HFFc6 (cell line): ENCODE measurements at regions not wholly inside any gene's neighbourhood (a gene's known extent, or its start where the extent isn't known, plus 50 kb on each side); places are given as distances from the start of the nearest gene placed in this dataset.

Source experiments
- DNase-seq: peaks from one replicate; pipeline ENCODE4 v3.0.0-alpha.2; 2018
- H3K27ac Mint-ChIP-seq: 2 replicates; pipeline ENCODE4 v1.8.0; 2020; ENCODE audit warnings: mild to moderate bottlenecking, mixed read lengths
- H3K27me3 Mint-ChIP-seq: 2 replicates; pipeline ENCODE4 v1.8.0; 2021; ENCODE audit warnings: mild to moderate bottlenecking, moderate library complexity, mixed read lengths; ENCODE audit not compliant: insufficient read depth
- H3K36me3 Mint-ChIP-seq: 2 replicates; pipeline ENCODE4 v1.8.0; 2021; ENCODE audit warnings: low read depth, mixed read lengths
- H3K4me1 Mint-ChIP-seq: 2 replicates; pipeline ENCODE4 v1.8.0; 2020; ENCODE audit warnings: low read depth, mixed read lengths
- H3K4me3 Mint-ChIP-seq: 2 replicates; pipeline ENCODE4 v1.8.0; 2020; ENCODE audit warnings: mild to moderate bottlenecking, moderate library complexity, mixed read lengths
- H3K9me3 Mint-ChIP-seq: 2 replicates; pipeline ENCODE4 v1.8.0; 2020; ENCODE audit warnings: mild to moderate bottlenecking, mixed read lengths
- CTCF ChIP-seq: fragments of 200-600 bp; sonication (generic); IDR thresholded peaks from 2 replicates; pipeline ENCODE4 v1.5.0; 2021; ENCODE audit warnings: antibody characterized with exemption, mild to moderate bottlenecking

GRCh38 chr9:135371535-135371934, 108.0 kb upstream of the PPP1R26 start:
- Mint-ChIP-seq H3K27me3 (peaks cover 10% of the 10 kb centered on the region), H3K4me1 (no peaks in the 10 kb centered on the region), H3K36me3 (no peaks in the 10 kb centered on the region; the same call in 1 of the 2 replicates), H3K4me3 (no peak overlapping the region), H3K27ac (no peak overlapping the region), H3K9me3 (peaks cover 16% of the 10 kb centered on the region)
- no peak for TF ChIP-seq CTCF
- no peak for DNase-seq

- no peak overlapping the region for H3K27ac Mint-ChIP-seq
- peaks cover 15% of the 10 kb centered on the region for H3K9me3 Mint-ChIP-seq
- peaks cover 10% of the 10 kb centered on the region for H3K27me3 Mint-ChIP-seq
- no peaks in the 10 kb centered on the region for H3K4me1 Mint-ChIP-seq
- DNase-seq = no peak
- no peaks in the 10 kb centered on the region; the same call in 1 of the 2 replicates for H3K36me3 Mint-ChIP-seq
- no peak overlapping the region for H3K4me3 Mint-ChIP-seq
- TF ChIP-seq CTCF = no peak
Measured at GRCh38 chr9:135372036-135372435, 107.5 kb upstream of the PPP1R26 start.

GRCh38 chr9:135372501-135373008, 107.0 kb upstream of the PPP1R26 start:
- H3K9me3 Mint-ChIP-seq = peaks cover 12% of the 10 kb centered on the region; the same call in 1 of the 2 replicates
- H3K4me3 Mint-ChIP-seq = no peak overlapping the region
- no peaks in the 10 kb centered on the region for H3K4me1 Mint-ChIP-seq
- no peak for TF ChIP-seq CTCF
- H3K27me3 Mint-ChIP-seq = peaks cover 10% of the 10 kb centered on the region
- no peak overlapping the region for H3K27ac Mint-ChIP-seq
- no peak for DNase-seq
- H3K36me3 Mint-ChIP-seq = no peaks in the 10 kb centered on the region; the same call in 1 of the 2 replicates

GRCh38 chr9:135373151-135373685, 106.4 kb upstream of the PPP1R26 start:
- H3K36me3 Mint-ChIP-seq = no peaks in the 10 kb centered on the region; the same call in 1 of the 2 replicates
- no peak overlapping the region for H3K4me3 Mint-ChIP-seq
- no peak overlapping the region for H3K27ac Mint-ChIP-seq
- H3K9me3 Mint-ChIP-seq = peaks cover 12% of the 10 kb centered on the region; the same call in 1 of the 2 replicates
- no peak for DNase-seq
- H3K4me1 Mint-ChIP-seq = no peaks in the 10 kb centered on the region
- no peak for TF ChIP-seq CTCF
- peaks cover 10% of the 10 kb centered on the region for H3K27me3 Mint-ChIP-seq

- peaks cover 10% of the 10 kb centered on the region for H3K27me3 Mint-ChIP-seq
- no peaks in the 10 kb centered on the region; the same call in 1 of the 2 replicates for H3K36me3 Mint-ChIP-seq
- H3K27ac Mint-ChIP-seq = no peak overlapping the region
- TF ChIP-seq CTCF = no peak
- no peaks in the 10 kb centered on the region for H3K4me1 Mint-ChIP-seq
- no peak overlapping the region for H3K4me3 Mint-ChIP-seq
- H3K9me3 Mint-ChIP-seq = peaks cover 9% of the 10 kb centered on the region; the same call in 1 of the 2 replicates
- no peak for DNase-seq
Measured at GRCh38 chr9:135373820-135374219, 105.8 kb upstream of the PPP1R26 start.
